ENCODE measurements at regions not wholly inside any gene's neighbourhood (a gene's known extent, or its start where the extent isn't known, plus 50 kb on each side); places are given as distances from the start of the nearest gene placed in this dataset.

GRCh38 chr1:79787631-79788030 is 781.1 kb upstream of the ADGRL4 start:
- TF ChIP-seq POLR2A (IDR thresholded peaks at IDR 0.05) = no peak
- no peak for TF ChIP-seq CTCF (IDR thresholded peaks at IDR 0.05)
